ENCODE measurements at regions not wholly inside any gene's neighbourhood (a gene's known extent, or its start where the extent isn't known, plus 50 kb on each side); places are given as distances from the start of the nearest gene placed in this dataset.
A peak's percentile ranks its signal among the peaks of the same experiment; 100 is the strongest.
"Not testable (repeated sequence)": the region's sequence is repeated elsewhere in the genome, so short reads cannot be mapped to it uniquely, and the experiment has no call there.

- no peak for DNase-seq
Measured at GRCh38 chr2:161480123-161480522, 64.0 kb downstream of the TBR1 start.

DNA sequence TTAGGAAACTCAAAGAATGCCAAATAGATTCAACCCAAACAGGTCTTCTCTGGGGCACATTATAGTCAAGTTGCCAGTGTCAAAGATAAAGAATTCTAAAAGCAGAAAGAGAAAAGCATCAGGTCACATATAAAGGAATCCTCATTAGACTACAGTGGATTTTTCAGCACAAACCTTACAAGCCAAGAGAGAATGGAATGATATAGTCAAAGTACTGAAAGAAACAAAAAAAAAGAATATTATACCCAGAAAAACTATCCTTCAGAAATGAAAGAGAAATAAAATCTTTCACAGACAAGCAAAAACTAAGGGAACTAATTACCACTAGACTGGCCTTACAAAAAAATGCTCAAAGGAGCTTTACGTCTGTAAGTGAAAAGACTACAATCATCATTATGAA is 65.5 kb downstream of the TBR1 start:
- DNase-seq = no peak

DNA sequence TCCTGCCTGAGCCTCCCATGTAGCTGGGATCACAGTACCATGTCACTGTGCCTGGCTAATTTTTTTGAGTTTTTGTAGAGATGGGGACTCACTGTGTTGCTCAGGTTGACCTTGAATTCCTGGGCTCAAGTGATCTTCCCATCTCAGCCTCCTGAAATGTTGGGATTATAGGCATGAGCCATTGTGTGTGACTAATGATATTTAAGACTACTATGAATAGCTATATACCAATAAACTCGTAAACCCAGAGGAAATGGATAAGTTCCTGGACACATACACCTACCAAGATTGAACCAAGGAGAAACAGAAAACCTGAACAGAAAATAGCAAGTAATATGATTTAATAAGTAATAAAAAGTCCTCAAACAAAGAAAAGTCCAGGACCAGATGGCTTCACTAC is 68.0 kb downstream of the TBR1 start:
- DNase-seq = no peak

GRCh38 chr2:161486111-161486510 is 70.0 kb downstream of the TBR1 start:
- DNase-seq = peak; percentile 8

DNA sequence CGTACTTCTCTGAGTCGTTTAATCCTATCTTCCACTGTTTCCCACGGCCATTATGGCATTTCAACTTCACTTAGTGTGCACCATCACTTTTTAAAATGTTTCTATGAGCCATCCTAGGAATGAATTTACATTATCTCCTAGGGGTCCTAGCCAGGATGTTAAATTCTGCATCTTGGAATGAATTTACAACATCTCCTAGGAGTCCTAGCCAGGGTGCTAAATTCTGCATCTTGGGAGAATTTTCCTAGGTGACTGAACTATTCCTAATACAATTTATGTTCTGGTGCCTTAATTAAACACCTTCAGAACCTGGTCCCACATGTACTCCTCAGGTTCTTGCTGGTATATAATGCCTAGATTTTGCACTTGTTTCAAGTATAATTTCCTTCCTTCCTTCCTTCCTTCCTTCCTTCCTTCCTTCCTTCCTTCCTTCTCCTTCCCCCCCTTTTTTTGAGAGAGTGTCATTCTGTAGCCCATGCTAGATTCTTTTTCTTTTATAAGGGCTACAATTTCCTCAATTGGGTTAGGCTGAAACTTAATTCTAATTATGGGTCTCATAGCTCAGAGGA is 72.1 kb downstream of the TBR1 start:
- DNase-seq = no peak

GRCh38 chr2:161488879-161489278 is 72.8 kb downstream of the TBR1 start:
- no peak for DNase-seq

GRCh38 chr2:161500892-161501610 is 85.0 kb downstream of the TBR1 start:
- DNase-seq = peak; percentile 2

DNA sequence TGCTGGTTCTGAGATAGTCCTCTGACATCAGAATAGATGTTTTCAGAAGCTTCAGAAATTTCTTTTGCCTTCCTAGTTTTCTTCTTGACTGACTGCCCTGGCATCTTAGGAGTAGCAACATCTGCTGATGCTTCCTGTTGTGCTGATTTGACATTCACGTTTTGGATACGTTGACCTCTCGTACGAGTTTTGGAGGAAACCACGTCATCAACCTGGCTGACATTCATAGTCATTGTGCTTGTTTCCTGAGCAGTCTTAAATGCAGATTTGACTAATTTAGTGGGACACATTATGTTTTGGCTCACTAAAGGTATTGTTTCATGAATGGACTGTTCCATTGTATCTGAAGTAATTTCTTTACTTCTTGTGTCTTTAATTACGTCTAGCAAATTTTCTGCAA is 86.2 kb downstream of the TBR1 start:
- not testable (repeated sequence) for DNase-seq

GRCh38 chr2:161504628-161505289 is 88.7 kb downstream of the TBR1 start:
- DNase-seq = not testable (repeated sequence)

- not testable (repeated sequence) for DNase-seq
Measured at GRCh38 chr2:161505466-161505865, 89.4 kb downstream of the TBR1 start.

- not testable (repeated sequence) for DNase-seq
Measured at GRCh38 chr2:161513295-161514032, 97.4 kb downstream of the TBR1 start.

DNA sequence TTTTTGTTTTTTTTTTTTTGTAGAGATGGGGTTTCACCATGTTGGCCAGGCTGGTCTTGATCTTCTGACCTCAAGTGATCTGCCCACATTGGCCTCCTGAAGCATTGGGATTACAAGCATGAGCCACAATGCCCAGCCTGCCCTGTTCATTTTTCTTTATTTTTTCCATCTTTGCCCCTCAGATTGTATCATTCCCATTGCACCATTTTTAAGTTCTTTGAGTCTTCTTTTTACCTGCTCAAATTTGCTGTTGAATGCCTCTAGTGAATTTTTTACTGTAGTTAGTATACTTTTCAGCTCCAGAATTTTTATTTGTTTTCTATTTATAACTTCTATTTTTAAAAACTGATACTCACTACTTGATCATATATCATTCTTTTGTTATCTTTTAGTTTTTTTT is 101.4 kb upstream of the SLC4A10 start:
- no peak for DNase-seq

GRCh38 chr2:161533218-161533617 is 91.0 kb upstream of the SLC4A10 start:
- DNase-seq = no peak

- DNase-seq = no peak
Measured at GRCh38 chr2:161546635-161547034, 77.6 kb upstream of the SLC4A10 start.

GRCh38 chr2:161547130-161547529 is 77.1 kb upstream of the SLC4A10 start:
- no peak for DNase-seq

- no peak for DNase-seq
Measured at GRCh38 chr2:161552015-161552414, 72.2 kb upstream of the SLC4A10 start.

DNA sequence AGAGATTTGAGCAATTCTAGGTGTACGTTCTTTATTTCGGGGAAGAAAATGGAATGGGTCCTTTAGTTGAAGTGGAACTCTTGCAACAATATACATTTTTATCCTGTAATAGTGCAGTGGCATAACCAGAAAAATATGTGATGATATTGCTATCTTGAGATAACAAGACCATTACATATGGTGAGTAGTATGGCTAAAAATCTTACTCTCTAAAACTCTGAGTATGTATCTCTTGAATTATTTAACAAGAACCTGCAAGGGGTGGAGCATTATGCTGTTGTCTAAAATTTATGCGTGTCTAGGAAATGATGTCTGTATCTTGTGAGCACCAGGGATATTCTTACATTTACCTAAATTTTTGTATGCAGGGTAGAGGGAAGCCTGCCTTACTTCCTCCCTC is 68.4 kb upstream of the SLC4A10 start:
- no peak for DNase-seq

DNA sequence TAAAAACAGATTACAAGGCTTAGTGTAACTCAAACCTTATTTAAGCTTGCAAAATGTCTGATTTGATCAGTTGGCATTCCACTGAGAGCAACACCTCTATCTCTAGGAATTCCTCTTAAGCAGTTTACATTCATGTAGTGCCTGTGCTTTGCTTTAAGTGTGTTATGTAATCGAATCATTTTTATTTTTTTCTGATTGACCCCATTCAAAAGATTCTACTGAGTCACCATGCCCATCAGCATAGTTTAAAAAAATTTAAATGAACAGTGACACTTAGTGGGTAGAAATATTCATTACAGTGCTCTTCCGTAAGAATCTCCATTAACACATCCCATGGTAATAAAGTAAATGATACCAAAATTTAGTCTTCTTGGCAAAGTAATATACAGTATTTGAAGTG is 67.8 kb upstream of the SLC4A10 start:
- DNase-seq = no peak

DNA sequence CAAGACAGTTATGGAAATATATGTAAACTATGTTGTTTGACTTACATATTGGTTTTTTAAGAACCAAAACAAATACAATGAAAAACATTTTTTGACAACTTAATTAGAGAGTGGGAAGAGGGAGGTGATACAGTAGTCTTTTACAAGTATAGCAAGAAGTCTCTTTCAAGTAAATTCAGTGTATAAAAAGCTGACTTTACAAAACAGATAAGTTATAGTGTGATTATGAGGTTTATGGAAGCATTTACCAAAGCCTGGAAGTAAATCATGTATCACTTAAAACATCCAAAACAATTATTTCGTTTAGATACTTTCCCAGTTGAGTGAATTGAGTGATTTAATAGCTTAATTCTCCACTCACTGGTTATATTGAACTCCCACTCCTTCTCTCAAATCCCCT is 66.7 kb upstream of the SLC4A10 start:
- DNase-seq = no peak

GRCh38 chr2:161564906-161565305 is 59.3 kb upstream of the SLC4A10 start:
- no peak for DNase-seq

- DNase-seq = no peak
Measured at GRCh38 chr2:161569401-161569800, 54.8 kb upstream of the SLC4A10 start.

- no peak for DNase-seq
Measured at GRCh38 chr2:161570424-161571050, 53.7 kb upstream of the SLC4A10 start.

DNA sequence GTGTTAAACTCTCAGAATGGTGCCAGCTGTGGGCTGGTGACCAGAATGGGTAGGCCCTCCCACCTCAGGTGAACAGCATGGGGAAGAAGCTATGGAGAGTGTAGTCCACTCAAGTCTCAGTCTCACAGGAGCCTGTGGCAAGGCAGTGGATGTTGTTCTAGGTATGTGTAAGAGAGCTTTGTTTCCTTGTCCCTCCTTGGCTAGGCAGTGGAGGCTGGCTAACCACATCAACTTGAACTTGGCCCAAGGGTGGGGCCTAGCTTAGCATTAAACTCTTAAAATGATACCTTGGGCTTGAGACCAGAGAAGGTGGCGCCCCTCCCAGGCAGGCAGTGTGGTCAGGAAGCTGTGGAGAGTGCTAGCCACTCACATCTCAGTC is 53.2 kb upstream of the SLC4A10 start:
- DNase-seq = no peak

All from EL (cell line).